Progenitor cell of endocrine pancreas (in vitro differentiated cells): ENCODE measurements at regions not wholly inside any gene's neighbourhood (a gene's known extent, or its start where the extent isn't known, plus 50 kb on each side); places are given as distances from the start of the nearest gene placed in this dataset.

ENCODE experiments used
- DNase-seq: peaks from one replicate; pipeline ENCODE4 v3.0.0; 2021; ENCODE audit warnings: low spot score; ENCODE audit not compliant: unreplicated experiment
- H3K27ac Mint-ChIP-seq: 2 replicates; pipeline ENCODE4 v1.8.0; 2021; ENCODE audit warnings: mild to moderate bottlenecking, moderate library complexity, mixed read lengths
- H3K27me3 Mint-ChIP-seq: 2 replicates; pipeline ENCODE4 v1.8.0; 2021; ENCODE audit warnings: mixed read lengths
- H3K36me3 Mint-ChIP-seq: 2 replicates; pipeline ENCODE4 v1.8.0; 2022; ENCODE audit warnings: mixed read lengths; ENCODE audit not compliant: insufficient read depth
- H3K4me1 Mint-ChIP-seq: 2 replicates; pipeline ENCODE4 v1.8.0; 2021; ENCODE audit warnings: low read depth, mixed read lengths
- H3K4me3 Mint-ChIP-seq: 2 replicates; pipeline ENCODE4 v1.8.0; 2021; ENCODE audit warnings: low read depth, mild to moderate bottlenecking, moderate library complexity, mixed read lengths
- H3K9me3 Mint-ChIP-seq: 2 replicates; pipeline ENCODE4 v1.8.0; 2021; ENCODE audit warnings: low read depth, mixed read lengths
- CTCF ChIP-seq: fragments of 200-600 bp; sonication (generic); IDR thresholded peaks from one replicate; pipeline ENCODE4 v1.5.0; 2021; ENCODE audit warnings: antibody characterized with exemption, mild to moderate bottlenecking; ENCODE audit not compliant: unreplicated experiment

DNA sequence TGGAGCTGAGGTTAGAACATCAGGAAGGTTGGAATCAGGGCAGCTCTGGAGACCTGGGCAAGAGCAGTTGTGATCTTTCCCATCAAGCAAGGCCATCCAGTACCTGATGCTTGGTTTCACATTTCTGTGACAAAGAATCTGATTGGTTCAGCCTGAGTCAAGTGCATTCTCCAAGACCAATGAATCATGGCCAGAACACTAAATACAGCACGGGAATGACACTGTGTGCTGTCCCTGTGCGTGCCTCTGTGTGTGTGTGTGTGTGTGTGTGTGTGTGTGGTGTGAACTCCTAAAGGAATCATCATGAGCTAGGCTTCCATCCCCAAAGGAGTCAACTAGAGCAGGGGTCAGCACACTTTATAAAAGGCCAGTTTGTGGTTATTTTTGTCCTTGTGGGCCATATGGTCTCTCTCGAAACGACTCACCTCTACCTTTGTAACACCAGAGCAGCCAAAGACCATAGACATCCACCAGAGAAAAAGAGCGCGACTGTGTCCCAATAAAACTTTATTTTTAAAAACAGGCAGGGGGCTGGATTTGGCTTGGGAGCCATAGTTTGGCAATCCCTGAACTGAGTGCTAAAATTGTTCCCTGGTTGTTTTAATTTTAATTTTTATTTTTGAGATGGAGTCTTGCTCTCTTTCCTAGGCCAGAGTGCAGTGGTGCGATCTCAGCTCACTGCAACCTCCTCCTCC lies 99.7 kb downstream of the INHBB start:
- no peaks in the 10 kb centered on the region for H3K9me3 Mint-ChIP-seq
- H3K27me3 Mint-ChIP-seq = peaks cover 29% of the 10 kb centered on the region
- TF ChIP-seq CTCF = no peak
- DNase-seq = no peak
- H3K27ac Mint-ChIP-seq = no peak overlapping the region
- no peaks in the 10 kb centered on the region for H3K36me3 Mint-ChIP-seq
- no peak overlapping the region for H3K4me3 Mint-ChIP-seq
- peaks cover 13% of the 10 kb centered on the region for H3K4me1 Mint-ChIP-seq

- peaks cover 26% of the 10 kb centered on the region for H3K27me3 Mint-ChIP-seq
- no peak for TF ChIP-seq CTCF
- no peaks in the 10 kb centered on the region for H3K36me3 Mint-ChIP-seq
- H3K4me1 Mint-ChIP-seq = peaks cover 9% of the 10 kb centered on the region
- DNase-seq = no peak
- H3K4me3 Mint-ChIP-seq = no peak overlapping the region
- H3K9me3 Mint-ChIP-seq = no peaks in the 10 kb centered on the region
- no peak overlapping the region for H3K27ac Mint-ChIP-seq
These were observed 100.5 kb downstream of the INHBB start for GRCh38 chr2:120446236-120447126.

- no peak for TF ChIP-seq CTCF
- no peaks in the 10 kb centered on the region for H3K9me3 Mint-ChIP-seq
- peaks cover 30% of the 10 kb centered on the region for H3K27me3 Mint-ChIP-seq
- H3K4me3 Mint-ChIP-seq = no peak overlapping the region
- no peak for DNase-seq
- peaks cover 5% of the 10 kb centered on the region for H3K4me1 Mint-ChIP-seq
- H3K27ac Mint-ChIP-seq = no peak overlapping the region
- no peaks in the 10 kb centered on the region for H3K36me3 Mint-ChIP-seq
These were observed 101.3 kb downstream of the INHBB start for GRCh38 chr2:120447127-120447785.

- Mint-ChIP-seq H3K9me3 (no peaks in the 10 kb centered on the region), H3K36me3 (no peaks in the 10 kb centered on the region), H3K4me1 (no peaks in the 10 kb centered on the region), H3K27ac (no peak overlapping the region), H3K4me3 (no peak overlapping the region), H3K27me3 (peaks cover 35% of the 10 kb centered on the region)
- no peak for TF ChIP-seq CTCF
- DNase-seq = no peak
These were observed 102.5 kb downstream of the INHBB start for GRCh38 chr2:120448436-120448835.
